AG08395 (cell line): ENCODE measurements at regions not wholly inside any gene's neighbourhood (a gene's known extent, or its start where the extent isn't known, plus 50 kb on each side); places are given as distances from the start of the nearest gene placed in this dataset.
"Not testable (repeated sequence)": the region's sequence is repeated elsewhere in the genome, so short reads cannot be mapped to it uniquely, and the experiment has no call there.

Source experiments
- DNase-seq: peaks from one replicate; pipeline ENCODE4 v3.0.0; 2012; ENCODE audit warnings: mixed read lengths, low spot score

DNA sequence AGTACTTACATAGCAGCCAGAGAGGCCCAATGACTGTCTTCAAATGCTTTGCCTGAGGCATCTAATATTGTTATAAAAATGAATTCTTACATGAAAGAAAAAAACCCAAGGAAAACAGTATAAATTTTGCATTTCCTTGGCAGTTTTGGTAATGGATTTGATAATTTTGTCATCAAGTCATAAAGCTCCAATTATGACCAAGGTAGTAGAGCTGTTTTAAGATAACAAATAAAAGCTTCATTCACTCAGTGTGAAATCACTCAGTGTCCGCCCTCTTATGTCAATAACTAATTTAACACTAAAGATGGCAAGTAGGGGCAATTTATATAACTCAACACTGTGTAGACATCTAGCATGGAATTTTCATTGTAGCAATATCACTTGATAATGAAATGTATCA, 193.9 kb downstream of the ANKRD7 start:
- no peak for DNase-seq

DNA sequence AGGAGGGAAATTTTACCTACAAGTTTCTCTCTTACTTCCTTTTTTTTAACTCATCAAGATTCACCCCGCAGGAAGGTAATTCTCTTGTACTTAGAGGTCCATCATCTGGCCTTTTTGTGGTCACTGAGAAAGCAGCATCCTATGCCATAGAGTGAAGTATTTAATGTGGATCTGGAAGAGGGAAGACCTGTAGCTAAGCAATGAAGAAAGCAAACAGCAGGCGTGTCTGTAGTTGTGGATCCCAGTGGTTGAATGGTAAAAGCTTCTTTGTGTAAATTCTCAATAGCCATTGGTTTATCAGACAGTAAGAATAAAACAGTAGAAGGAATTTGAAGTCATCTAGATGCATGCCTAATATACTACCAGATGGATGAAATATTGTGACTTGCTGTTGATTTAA, 196.4 kb downstream of the ANKRD7 start:
- DNase-seq, result no peak

DNA sequence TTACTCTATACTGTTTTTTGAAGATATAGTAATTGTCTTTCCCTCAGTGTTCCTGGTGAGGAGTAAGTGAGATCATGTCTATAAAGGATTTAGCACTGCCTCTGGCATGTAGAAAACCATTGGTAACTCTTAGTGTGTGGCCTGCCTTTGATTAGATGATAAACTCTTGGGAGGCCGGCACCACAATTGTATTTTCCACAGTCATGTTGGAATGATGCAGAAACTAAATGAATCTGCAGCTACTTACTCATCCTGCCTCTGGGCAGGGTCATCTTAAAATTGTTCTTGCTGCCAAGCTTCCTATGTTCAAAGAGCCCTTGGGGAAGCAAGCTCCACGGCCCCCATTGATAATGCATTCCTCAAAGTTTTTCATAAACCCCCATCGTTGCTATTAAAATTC, 204.6 kb downstream of the ANKRD7 start:
- no peak for DNase-seq

GRCh38 chr7:118436663-118437062, 212.2 kb downstream of the ANKRD7 start:
- no peak for DNase-seq

- not testable (repeated sequence) for DNase-seq
Measured at GRCh38 chr7:118449030-118449429, 224.5 kb downstream of the ANKRD7 start.

DNA sequence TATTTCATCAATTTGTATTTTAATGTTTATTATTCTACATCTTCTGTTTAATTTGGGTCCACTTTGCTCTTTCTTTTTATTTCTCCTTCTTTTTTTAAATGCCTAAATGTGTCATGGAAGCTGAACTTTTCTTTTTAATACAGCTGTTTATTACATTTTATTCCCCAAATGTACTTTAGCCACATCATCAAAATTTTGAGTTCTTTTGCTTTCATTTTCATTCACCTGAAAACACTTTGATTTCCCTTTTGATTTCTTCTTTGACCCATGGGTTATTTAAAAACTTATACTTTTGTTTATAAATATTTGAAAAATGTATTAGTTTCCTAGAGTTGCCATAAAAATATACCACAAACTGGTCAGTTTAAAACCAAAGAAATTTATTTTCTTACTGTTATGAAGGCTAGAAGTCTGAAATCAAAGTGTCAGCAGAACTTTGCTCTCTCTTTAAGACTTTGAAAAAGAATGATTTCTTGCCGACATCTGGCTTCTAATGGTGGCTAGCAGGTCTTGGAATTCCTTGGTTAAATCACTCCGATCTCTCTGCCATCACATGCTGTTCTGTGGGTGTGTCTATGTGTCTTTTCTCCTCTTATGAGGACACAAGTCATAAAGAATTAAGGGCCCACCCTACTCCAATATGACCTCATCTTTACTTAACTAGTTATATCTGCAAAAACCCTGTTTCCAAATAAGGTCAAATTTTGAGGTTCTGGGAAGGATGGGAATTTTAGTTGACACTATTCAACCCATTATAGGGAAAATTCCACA, 225.5 kb downstream of the ANKRD7 start:
- DNase-seq, result no peak

GRCh38 chr7:118452128-118452527, 227.6 kb downstream of the ANKRD7 start:
- no peak for DNase-seq

DNA sequence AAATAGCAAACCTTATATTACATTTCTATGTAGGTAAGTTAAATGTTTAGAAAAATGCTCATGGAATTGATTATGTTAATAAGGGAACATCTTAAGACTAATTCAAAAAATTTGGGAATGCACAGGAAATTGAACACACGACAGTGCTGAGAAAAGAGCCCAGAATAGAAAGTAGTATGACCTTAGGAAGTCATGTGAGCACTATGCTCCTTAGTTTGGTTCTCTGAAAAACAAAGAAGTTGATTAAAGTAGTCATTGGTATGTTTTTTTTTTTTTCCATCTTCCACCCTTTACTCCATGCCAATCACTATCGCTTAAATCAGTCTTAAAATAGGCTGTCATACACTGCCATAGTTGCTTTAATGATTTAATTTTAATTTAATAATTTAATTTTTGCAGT, 242.9 kb downstream of the ANKRD7 start:
- DNase-seq, result no peak

GRCh38 chr7:118472581-118472980, 248.1 kb downstream of the ANKRD7 start:
- DNase-seq, result no peak

DNA sequence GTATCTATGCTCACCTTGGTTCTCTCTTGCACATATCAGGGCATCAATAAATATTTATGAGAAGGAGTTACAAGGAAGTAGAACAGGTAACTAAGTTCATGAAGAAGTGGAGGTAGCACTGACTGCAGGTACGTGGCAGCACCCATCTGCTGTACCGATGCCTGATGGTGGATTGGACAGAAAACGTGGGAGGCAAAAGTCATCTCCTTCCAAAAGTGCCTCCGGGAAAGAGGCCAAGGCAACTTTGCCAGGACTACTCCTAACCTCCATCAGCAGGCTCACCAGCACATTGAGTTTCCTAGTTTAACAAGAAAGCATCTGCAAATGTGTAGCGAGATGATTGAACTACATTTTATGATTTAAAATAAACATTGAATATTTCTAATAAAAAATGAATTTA, 248.8 kb downstream of the ANKRD7 start:
- no peak for DNase-seq

- DNase-seq, result no peak
Measured at GRCh38 chr7:118476036-118476435, 251.5 kb downstream of the ANKRD7 start.

DNA sequence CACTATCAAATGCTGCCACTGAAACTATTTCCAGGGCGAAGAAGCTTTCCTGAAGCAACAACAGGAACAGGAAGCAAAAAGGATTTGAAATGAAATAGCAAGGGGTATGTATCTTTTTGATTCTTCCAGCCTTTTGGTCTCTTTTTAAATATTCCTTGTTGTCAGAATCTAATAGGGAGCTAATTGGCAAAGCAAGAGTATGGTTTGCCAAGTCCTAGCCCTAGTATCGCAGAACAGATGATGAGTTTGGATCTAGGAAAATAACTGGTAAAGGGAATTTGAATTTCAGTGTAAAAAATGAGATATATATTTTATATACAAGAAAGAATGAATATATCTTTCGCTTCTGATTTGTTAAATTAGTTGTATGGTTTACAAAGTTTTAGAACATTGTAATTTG, 252.5 kb downstream of the ANKRD7 start:
- no peak for DNase-seq

GRCh38 chr7:118478236-118478635, 253.7 kb downstream of the ANKRD7 start:
- DNase-seq, result no peak

- DNase-seq, result no peak
Measured at GRCh38 chr7:118478931-118479330, 254.4 kb downstream of the ANKRD7 start.

DNA sequence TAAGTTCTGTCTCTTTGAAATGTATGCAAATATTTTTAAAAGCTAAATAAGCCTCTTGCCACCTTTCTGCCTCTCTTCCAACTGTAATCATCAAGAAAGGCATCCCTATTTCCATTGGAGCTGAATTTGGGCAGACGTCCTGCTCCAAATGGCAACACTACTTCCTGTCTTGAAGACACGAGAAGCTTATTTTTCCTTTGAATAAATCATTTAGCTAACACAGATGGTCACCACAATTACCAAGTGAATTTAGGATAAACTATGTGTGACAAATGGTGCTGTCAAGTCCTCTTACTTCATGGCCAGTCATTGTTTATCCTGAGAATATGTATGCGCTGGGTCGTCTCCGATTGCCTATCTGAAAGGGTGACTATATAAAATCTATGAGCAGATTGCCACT, 268.0 kb downstream of the ANKRD7 start:
- DNase-seq, result no peak

DNA sequence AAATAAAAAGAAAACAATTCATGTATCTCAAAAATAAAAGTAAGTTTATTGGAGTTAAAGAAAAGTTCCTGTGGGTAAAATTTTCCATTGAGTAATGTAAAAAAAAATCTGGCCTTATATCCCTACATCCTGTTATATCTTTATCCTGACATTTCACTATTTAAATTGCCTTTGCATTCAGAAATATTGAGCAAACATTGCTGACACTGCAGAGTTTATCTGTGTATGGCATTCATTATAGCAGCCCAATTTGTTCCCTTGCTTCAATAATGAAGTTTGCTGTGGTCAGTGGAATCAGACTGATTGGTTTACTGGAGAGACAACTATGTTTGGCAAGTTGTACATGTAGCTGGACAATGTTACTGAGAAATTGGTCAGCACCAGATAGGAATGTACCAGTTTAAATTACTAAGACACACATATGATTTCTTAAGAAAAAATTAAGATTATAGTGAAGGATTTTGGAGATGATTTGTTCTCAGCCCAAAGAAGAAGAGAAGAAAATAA, 271.7 kb downstream of the ANKRD7 start:
- no peak for DNase-seq

- no peak for DNase-seq
Measured at GRCh38 chr7:118502235-118502634, 277.7 kb downstream of the ANKRD7 start.

GRCh38 chr7:118511146-118511545, 286.6 kb downstream of the ANKRD7 start:
- no peak for DNase-seq

DNA sequence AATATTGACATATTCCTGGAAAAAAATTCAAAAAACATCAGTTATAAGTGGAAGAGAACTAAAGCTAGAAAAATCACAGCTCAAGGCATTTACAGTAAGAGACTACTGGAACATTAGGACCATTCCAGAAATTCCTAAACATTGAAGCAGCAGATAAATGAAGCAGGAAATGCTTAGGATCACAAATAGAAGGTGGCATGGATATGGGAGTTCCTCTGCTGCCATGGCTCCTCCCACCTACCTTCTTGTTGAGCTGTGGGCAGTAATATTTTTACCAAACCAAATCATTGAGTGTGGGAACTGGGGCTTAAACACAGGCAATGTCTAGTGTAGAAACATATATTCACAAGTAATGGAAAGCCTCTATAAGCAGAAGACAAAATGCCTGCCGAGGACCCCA, 292.8 kb downstream of the ANKRD7 start:
- DNase-seq, result no peak

DNA sequence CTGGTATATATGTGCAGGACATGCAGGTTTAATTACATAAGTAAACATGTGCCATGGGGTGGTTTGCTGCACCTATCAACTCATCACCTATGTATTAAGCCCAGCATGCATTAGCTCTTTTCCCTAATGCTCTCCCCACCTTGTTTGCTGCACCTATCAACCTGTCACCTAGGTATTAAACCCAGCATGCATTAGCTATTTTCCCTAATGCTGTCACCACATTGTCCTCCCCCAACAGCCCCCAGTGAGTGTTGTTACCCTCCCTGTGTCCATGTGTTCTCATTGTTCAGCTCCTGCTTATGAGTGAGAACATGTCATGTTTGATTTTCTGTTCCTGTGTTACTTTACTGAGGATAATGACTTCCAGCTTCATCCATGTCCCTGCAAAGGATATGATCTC, 300.5 kb downstream of the ANKRD7 start:
- DNase-seq, result no peak

DNA sequence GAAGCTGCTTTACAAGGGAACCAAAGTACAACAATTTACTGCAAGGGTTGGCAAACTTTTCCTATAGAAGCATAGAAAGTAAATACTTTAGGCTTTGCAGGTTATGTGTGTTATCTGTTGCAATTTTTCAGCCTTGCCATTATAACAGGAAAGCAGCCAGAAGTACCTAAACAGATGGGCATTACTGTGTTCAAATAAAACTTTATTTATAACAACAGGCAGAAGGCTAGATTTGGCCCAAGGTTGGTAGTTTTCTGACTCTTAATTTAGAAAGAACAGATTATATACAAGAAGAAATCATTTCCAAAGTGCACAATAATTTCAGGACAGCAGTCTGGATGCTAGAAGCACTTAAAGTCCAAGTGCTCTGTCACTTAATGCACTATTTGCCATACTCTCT, 307.1 kb downstream of the ANKRD7 start:
- DNase-seq, result no peak

GRCh38 chr7:118559207-118559606, 334.7 kb downstream of the ANKRD7 start:
- no peak for DNase-seq

GRCh38 chr7:118563311-118563710, 338.8 kb downstream of the ANKRD7 start:
- DNase-seq, result no peak

DNA sequence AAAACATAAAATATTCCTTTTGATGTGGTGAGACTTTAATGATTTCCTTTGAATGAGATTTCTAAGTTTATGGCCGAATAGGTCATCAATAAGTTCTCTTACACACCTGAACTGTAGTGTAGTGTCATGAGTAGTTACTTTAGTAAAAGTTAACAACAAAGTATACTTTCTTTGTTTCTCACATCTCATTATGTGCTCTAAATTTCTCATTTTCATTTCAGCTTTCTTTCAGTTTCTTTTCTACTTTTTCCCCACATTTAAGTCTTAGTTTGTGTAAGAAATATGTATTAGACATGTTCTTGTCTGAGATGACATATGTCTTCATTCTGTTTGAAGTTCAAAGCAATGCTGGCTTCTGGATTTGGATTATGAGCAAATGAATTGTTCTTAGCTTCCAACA, 348.1 kb downstream of the ANKRD7 start:
- DNase-seq, result no peak
